ENCODE measurements at regions not wholly inside any gene's neighbourhood (a gene's known extent, or its start where the extent isn't known, plus 50 kb on each side); places are given as distances from the start of the nearest gene placed in this dataset.

DNA sequence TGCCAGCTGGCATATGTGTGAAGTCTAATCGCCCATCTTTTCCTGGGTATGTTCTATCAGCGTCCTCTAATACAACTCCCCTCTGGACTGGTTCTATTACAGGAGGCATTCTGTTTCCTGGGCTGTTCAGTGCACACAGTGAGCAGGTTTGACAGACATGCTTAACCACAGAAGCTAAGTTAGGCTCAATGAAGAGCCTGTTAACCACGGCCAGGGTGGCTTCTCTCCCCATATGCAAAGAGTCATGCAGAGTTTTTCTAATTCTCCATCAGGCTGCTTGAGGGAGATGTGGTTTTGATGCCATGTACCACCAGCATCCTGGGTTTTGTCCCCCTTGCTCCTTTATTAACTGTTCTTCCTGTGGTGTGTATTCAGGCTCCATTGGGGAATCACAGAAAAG is 57.2 kb upstream of the ALOX12 start:
- DNase-seq (ENCODE audit: low read depth in 2 of 3, low spot score in 2 of 3), result no peak

- DNase-seq (ENCODE audit: low read depth in 2 of 3, low spot score in 2 of 3), result no peak
These were observed 55.6 kb upstream of the ALOX12 start for GRCh38 chr17:6940186-6940649.

GRCh38 chr17:6941989-6942388 is 53.9 kb upstream of the ALOX12 start:
- no peak for DNase-seq (ENCODE audit: low read depth in 2 of 3, low spot score in 2 of 3)

DNA sequence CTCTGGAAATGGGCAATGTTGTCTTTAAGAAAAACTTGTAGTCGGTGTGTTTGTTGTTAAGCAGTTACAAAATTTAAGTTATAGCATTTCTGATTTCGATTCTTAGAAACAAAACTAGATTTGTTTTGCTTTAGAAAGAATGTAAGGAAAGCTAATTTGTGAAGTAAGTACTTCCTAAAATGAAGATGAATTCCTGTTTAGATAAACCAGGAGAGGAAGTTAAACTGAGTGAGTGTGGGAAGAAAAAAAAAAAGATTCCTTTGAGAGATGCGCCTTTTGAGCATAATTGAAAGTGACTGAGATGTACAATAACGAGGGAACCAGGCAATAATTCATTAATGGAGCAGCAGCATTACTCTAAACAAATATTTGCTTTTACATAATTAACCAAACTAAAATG is 52.4 kb upstream of the ALOX12 start:
- DNase-seq (ENCODE audit: low read depth in 2 of 3, low spot score in 2 of 3), result no peak
